GM21367 (cell line): ENCODE measurements at regions not wholly inside any gene's neighbourhood (a gene's known extent, or its start where the extent isn't known, plus 50 kb on each side); places are given as distances from the start of the nearest gene placed in this dataset.

Source experiments
- ATAC-seq: cut with Tn5 transposase; IDR thresholded peaks from one replicate; pipeline ENCODE4 v1.9.1; 2021; ENCODE audit not compliant: unreplicated experiment

DNA sequence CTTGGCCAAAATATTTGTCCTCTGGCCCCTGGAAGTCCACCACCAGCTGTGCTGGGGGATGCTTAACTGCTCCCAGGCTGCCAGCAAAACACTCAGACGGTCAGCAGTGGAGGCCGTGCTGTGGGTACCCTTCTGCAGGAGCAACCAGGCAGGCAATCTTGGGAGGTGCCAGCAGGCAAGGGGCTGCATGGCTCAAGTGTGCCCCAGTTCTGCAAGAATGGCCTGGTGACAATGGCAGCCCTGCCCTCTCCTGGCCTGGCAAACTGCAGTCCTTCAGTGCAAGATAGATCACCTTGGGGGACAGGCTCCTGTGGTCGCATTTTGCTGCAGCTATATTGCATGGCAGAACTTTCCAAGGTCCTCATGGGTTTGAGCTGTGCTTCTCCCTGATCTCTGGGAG lies 728.3 kb downstream of the TMTC2 start:
- no peak for ATAC-seq

DNA sequence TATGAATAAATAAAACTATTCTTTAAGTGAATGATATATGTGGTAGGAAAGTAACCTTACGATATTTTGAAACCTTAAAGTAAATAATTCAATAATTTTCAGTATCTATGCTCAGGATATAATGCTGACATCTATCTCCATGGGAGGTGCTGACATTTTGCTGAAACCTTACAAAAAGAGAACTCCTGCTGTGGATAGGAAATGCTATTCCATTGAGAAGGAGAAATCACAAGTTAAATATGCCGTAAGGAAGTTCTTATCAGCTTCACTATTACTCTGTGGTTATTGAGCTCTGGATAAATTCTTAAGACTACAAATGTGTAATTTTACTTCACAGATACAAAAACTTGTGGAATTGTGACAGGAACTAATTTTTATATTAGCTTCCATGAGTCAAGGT lies 722.1 kb downstream of the TMTC2 start:
- no peak for ATAC-seq

DNA sequence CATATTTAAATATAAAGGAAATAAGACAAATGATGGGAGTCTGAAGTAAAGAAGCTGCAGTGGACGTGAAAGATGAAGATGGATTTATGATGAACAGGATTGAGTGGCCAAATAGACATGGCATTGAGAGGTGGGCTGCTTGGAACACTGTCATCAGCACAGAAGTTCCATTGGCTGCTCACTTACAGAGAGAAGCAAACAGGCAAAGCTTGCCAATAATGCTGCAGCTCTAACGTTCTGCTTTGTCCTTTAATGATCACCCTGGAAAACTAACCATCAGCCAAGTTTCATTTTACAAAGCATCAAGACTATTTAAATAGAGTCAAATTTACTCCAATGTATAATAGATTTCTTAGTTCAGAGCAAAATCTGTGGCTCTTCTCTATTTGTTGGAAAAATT lies 721.4 kb downstream of the TMTC2 start:
- no peak for ATAC-seq

DNA sequence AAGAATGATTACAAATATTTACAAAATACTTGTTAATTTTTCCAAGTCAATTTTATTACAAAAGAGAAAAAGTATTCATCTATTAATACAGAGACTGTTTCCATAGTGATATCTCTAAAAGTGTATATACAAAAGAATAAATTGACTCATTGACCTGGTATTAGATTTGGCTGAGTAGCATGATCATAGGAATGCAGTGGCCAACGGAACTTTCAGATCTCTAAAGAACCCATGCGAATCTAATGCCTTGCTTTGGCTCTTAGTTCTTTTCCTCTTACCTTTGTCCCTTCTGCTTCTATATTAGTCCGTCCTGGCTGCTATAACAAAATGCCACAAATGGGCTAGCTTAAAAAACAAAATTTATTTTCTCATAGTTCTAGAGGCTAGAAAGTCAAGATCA lies 717.8 kb downstream of the TMTC2 start:
- no peak for ATAC-seq

DNA sequence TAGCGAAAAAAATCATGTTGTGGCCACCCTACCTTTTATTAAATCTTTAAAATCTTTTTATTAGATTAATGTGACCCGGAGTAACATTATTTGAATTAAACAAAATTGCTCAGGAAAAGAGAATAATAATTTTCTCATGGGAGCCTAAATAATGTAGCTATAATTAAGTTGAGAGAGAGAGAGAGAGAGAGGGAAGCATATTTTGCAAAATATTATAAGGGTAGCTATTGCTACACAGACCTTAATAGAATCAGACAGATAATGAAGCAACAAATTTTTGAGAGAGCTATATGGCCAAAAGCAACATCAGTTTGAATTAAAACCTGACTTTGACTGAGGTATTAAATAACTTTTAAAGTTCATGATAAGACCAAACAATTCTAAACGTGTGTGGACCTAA lies 703.5 kb downstream of the TMTC2 start:
- ATAC-seq: no peak

DNA sequence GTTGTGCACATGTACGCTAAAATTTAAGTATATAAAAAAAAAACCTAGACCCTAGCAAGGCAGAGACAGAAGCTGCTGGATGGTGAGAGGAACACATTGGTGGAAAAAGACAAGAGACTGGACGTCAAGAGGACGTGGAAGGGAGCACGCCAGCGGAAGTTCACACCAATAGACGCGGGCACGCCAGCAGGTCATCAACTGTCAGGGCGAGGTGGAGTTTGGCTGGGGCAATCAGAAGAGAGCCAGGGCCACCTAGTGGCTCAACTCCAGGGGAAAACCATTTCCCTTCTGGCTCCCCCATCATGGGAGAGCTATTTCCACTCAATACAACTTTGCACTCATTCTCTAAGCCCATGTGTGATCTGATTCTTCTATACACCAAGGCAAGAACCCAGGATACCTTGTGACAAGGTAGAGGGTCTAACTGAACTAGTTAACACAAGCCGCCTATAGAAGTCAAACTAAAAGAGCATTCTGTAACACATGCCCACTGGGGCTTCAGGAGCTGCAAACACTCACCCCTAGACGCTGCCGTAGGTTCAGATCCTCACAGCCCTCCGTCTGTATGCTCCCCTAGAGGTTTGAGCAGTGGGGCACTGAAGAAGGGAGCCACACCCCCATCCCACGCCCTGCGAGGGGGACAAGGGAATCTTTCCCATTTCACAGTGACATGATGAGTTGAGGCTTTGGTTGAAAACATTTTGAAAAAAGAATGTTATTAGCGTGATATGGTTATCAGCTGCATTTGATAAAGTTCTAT lies 702.7 kb downstream of the TMTC2 start:
- no peak for ATAC-seq

DNA sequence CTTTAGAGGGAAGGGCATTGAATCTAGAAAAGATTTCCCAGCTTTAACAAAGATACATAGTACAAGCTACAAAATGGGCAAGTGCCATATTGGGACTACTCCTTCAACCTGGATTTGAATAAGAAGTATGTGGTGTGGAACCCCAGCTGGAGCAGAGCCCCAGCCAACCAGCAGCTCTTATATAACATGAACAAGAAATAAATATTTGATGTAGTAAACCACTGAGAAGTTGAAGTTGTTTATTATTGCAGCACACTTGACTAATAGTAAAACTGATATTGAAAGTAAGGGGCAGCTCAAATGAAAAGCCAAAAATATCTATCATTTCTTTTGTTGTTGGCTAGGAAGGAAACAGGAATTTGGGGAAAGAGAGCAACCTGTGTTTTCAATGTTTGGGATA lies 701.8 kb downstream of the TMTC2 start:
- no peak for ATAC-seq

DNA sequence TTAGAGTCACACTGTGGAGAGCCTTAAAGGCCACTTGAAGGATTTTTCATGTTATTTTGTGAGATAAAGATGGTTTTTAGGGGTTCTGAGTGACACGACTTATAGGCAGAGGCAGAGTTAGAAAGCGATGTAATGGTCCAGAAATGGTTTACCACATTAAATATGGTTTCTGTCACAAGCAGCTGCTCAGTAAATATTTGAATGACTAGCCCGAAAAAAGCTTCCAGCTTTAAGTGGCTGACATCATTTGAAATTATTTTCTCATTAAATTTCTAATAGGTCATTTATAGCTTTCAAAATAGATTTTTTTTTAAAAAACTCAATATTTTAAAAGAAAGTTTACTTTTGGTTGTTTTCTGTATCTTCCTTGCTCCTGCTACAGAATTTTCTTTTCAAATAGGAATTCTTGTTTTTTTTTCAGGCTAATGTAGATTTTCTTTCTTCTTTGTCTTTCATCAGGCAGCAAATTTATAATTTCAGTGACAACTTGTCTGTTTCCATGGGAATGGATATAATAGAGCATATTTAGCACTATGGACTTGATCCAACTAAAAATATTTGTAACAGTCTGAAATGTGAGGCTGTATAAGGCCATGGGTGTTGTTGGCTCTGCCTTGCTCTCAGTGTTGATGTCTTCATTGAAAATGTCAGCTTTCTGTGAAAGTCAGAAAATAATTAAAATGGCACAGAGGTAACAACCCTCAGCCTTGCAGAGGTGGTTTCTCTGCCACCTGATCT lies 700.0 kb downstream of the TMTC2 start:
- ATAC-seq: no peak

DNA sequence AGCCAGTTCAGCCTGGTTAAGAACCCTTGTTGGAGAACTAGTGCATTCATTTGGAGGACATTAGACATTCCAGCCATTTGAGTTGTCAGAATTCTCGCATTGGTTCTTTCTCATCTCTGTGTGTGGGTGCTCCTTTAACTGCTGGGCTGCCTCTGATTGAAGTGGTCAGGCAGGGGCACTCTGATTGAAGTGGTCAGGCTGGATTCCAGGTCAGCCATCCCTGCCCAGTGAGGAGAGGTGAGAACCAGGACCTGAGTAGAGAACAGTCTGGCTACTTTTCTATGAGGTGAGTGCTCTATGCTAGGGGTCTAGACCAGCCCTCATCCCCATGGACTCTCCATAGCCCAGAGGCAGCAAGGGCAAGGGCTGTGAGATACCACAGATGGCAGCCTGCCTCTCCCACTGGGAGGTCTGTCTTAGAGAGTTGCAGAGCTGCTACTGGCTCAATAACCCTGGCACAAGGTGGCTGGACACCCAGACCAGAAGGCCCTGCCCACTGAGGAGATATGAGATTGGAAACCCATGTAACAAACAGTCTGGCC lies 691.6 kb downstream of the TMTC2 start:
- ATAC-seq: no peak

DNA sequence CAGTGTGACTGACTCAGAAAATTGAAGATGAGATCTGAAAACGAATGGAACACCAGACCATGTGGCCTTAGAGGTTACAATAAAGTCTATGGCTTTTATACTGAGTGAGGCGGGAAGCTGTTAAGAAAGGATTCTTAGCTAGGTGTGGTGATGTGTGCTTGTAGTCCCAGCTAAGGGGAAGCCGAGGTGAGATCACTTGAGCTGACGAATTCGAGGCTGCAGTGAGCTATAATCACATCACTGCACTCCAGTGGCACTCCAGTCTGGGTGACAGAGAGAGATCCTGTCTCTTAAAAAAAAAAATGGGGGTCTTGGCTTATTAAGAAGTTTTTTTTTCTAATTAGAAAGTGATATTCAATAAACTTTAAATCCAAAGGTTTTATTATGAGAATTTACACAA lies 678.6 kb downstream of the TMTC2 start:
- no peak for ATAC-seq

DNA sequence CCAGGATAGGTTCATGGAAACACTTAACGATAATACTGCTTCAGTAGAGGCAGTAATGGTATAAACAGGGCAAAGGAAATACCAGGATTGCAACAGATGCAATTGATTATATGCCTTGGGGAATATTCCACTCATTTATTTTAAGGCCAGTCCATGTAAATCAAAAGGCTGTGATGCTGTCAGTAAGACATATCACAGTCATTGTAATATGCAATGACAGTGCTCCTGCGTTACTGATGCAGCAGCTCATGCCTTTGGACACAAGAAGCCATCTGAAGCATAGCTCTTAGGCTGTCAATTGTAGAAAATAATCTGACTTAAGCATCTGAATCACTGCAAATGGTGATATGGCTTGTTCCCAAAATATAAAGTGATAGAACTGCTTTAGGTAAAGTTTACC lies 674.8 kb downstream of the TMTC2 start:
- no peak for ATAC-seq

DNA sequence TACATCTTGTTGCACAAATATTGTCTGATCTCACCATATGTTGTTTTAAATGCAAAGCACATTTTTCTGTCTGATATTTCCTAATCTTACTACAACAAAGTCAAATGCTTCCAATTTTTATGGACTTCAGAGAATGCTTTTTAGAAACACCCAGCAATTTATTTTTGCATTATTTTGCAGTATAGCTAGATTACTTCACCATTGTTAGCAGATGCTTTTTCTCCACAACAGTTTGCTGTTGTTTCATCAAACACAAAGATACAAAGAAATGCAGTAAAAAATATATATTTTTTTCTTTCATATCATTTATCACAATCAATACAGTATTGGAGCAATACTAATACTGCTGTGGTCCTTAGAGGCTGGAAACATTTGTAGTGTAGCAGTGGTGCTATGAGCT lies 674.4 kb downstream of the TMTC2 start:
- no peak for ATAC-seq

DNA sequence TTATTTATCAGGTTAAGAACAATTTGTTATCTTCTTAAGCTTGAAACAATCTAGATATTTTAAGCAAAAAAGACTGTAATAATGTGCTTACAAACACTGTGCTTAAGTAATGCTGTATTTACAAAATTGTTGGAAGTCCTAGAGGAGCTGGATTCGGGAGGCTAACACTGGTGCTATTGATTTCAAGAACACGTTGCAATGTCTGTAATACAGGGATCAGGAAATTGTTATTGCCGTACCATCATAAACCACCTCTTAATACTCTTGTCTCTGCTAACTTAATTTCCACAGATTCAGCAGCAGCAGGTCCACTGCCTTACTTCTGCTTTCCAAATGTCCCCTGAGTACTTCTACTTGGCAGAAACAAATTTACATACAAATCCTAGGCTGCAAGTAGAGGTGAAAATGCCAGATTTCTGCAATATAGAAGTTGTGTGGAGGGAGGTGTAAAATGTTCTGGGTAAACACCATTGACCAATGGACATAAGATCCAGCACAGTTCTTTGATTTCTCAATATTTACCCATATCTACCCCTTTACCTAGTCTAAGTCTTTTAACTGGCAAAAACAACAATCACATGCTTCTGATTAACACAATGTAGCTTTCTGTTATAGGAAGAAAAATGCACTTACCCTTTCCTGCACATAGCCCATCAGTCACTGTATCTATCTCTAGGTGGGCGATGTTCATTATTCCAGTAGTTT lies 663.4 kb downstream of the TMTC2 start:
- no peak for ATAC-seq

DNA sequence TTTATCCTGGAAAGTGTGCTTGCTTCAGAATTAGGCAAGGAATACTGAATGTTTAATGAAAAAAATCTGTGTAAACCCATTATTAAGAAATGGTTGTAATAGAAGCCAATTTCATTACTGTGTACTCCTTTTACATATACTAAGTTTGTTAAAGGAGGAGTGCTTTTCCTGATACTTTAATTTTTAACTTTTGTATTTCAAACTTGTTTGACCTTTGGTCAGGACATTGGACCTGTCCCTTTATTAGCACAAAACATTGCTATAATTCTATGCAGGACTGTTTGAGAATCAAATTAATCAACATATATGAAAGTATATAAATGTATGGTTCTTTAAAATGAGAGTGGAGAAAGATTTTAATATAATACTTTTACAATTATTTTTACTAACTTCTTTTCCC lies 659.6 kb downstream of the TMTC2 start:
- no peak for ATAC-seq

DNA sequence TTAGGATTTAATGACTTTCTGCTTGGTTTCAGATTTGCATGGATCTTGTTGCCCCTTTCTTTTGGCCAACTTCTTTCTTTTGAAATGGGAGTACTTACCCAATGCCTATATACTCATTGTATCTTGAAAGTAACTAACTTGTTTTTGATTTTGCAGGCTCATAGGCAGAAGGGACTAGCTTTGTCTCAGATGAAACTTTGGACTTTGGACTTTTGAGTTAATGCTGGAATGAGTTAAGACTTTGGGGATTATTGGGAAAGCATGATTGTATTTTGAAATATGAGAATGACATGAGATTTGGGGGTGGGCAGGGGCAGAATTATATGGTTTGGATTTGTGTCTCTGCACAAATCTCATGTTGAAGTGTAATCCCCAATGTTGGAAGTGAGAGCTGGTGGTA lies 657.1 kb downstream of the TMTC2 start:
- no peak for ATAC-seq

DNA sequence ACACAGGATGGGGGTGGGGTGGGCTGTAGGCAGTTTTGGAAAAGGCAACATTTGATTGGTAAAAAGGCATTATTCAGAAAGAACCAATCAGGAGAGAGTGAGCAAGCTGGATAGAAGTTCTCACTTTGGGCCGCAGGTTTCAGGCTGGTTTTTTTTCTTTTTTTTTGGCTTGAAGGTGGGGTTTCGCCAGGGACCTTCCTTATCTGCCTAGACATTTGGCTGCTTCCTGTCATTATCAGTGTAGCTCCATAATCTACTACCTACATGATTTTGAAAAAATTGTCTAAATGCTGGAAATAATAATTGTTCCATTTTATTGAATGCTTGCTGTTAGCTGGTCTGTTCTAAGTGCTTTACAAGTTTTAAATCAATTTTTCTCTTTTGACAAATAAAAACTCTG lies 649.0 kb downstream of the TMTC2 start:
- ATAC-seq: no peak

DNA sequence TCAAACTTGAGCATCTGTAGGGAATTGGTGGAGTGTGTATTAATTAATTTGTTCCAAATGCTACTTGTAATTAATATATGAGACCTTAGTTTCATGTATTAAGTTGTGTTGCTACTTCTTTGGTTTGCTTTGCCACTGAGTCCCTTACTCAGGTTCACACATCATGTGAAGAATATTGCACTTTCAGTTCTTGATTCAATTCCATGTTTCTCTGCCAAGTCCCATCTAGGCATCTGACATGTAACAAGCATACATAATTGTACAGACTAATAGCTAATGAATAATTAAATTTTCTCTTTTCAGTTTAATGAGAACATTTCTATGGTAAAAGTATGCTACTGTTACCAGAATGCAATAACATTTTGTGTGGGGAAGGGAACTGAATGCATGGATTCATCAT lies 640.0 kb downstream of the TMTC2 start:
- no peak for ATAC-seq

DNA sequence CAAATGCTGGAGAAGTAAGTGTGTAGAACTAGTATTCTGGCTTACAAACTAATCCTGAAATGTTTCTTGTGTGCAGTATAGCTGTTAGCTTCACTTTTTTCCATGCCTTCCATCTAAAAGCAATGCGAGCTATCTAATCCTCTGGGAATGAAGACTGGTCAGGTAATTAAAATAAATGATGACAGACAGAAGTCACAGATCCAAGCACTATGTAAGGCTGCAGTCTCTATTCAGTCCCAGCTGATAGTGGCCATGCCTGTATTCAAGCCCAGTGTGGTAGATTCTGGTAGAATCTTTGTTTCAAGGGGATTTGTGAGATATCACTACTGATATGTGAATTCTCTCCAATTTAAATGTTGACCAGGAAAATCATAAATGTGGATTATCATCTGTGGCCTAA lies 637.2 kb downstream of the TMTC2 start:
- ATAC-seq: no peak

DNA sequence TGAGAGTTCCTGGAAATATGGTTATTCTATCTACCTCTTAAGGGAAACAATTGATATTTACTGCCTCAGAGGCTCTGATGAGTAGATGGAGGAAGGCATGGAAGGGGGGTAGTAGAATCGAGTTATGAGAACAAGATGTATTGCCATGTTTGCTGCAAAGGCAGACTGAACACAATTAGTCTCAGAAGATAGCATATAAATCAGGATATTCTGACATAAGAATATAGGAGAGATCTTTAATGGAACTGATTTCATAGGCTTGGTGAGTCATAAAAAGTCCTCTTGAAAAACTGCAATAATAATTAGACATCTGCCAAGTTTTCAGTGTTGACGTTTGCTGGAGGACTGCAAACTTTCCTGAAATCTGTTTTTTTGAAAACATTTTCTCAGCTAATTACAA lies 636.1 kb downstream of the TMTC2 start:
- no peak for ATAC-seq

DNA sequence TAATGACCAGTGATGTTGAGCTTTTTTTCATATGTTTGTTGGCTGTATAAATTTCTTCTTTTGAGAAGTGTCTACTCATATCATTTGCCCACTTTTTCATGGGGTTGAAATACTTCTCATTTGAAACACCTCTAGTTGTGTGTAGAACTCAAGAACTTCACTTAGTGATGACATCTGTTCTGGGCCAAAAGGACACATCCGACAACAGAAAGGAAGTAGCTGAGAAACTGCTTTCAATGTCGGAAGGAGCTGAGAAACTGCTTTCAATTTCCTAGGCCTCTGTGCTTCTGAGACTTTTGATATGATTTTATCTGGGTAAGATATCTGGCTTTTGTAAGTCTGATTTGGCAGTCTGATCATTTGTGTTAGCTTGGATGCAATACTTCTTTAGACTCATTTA lies 635.3 kb downstream of the TMTC2 start:
- ATAC-seq: no peak

DNA sequence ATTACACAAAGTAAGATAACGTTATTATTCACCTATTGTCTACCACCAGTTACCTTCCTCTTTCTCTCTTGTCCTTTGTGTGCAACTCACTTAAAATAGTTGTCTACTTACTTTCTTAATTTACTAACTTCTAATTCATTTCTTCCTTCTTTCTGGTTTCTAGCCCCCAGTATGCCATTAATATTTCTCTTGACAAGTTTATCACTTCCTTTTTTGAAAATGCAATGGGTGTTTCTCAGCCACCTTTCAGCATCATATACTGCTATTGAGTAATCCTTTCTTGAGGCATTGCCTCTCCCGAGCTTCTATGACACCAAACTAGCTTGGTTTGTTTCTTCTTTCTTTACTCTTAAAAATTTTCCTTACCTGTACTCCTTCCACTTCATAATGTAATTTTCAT lies 633.6 kb downstream of the TMTC2 start:
- ATAC-seq: no peak
